H9 (cell line): ENCODE measurements at regions not wholly inside any gene's neighbourhood (a gene's known extent, or its start where the extent isn't known, plus 50 kb on each side); places are given as distances from the start of the nearest gene placed in this dataset.

Source experiments
- DNase-seq: peaks from one replicate; pipeline ENCODE4 v3.0.0-alpha.2; 2017
- H2AFZ ChIP-seq: one replicate; pipeline ENCODE4 v1.6.1; 2013; ENCODE audit warnings: mild to moderate bottlenecking, low read length, control low read depth, moderate library complexity
- H2AK5ac ChIP-seq: 2 replicates; pipeline ENCODE4 v1.6.1; 2013; ENCODE audit warnings: low read length, control low read depth, mixed read lengths; ENCODE audit not compliant: insufficient read length
- H2BK120ac ChIP-seq: one replicate; pipeline ENCODE4 v1.6.1; 2013; ENCODE audit warnings: low read depth, mild to moderate bottlenecking, low read length, control low read depth, inconsistent platforms; ENCODE audit not compliant: poor library complexity, severe bottlenecking
- H2BK12ac ChIP-seq: 2 replicates; pipeline ENCODE4 v1.6.1; 2013; ENCODE audit warnings: low read length, control low read depth, mixed read lengths, low read depth; ENCODE audit not compliant: insufficient read length
- H2BK15ac ChIP-seq: 2 replicates; pipeline ENCODE4 v1.6.1; 2013; ENCODE audit warnings: low read depth, low read length, control low read depth
- H2BK20ac ChIP-seq: one replicate; pipeline ENCODE4 v1.6.1; 2013; ENCODE audit warnings: low read depth, mild to moderate bottlenecking, low read length, control low read depth, inconsistent platforms; ENCODE audit not compliant: poor library complexity, severe bottlenecking
- H2BK5ac ChIP-seq: 2 replicates; pipeline ENCODE4 v1.6.1; 2013; ENCODE audit warnings: low read length, control low read depth, mixed read lengths; ENCODE audit not compliant: insufficient read length
- H3K14ac ChIP-seq: 2 replicates; pipeline ENCODE4 v1.6.1; 2013; ENCODE audit warnings: low read length, control low read depth; ENCODE audit not compliant: insufficient read depth
- H3K18ac ChIP-seq: 2 replicates; pipeline ENCODE4 v1.6.1; 2013; ENCODE audit warnings: low read depth, mild to moderate bottlenecking, mixed read lengths, low read length, control low read depth; ENCODE audit not compliant: insufficient read length
- H3K23ac ChIP-seq: 2 replicates; pipeline ENCODE4 v1.6.1; 2013; ENCODE audit warnings: low read length, control low read depth, mixed read lengths, low read depth; ENCODE audit not compliant: insufficient read length
- H3K23me2 ChIP-seq: 2 replicates; pipeline ENCODE4 v1.6.1; 2013; ENCODE audit warnings: low read depth, mild to moderate bottlenecking, mixed read lengths, low read length, control low read depth; ENCODE audit not compliant: insufficient read length, poor library complexity, severe bottlenecking
- H3K27ac ChIP-seq: 2 replicates; pipeline ENCODE4 v1.5.1; 2013; ENCODE audit warnings: low read length, control low read depth, mixed read lengths, low read depth; ENCODE audit not compliant: insufficient read length
- H3K27me3 ChIP-seq: 2 replicates; pipeline ENCODE4 v1.6.1; 2013; ENCODE audit warnings: low read length, control low read depth, inconsistent platforms; ENCODE audit not compliant: insufficient read depth
- H3K4ac ChIP-seq: 2 replicates; pipeline ENCODE4 v1.6.1; 2013; ENCODE audit warnings: low read depth, mild to moderate bottlenecking, control low read depth, inconsistent platforms, low read length, moderate library complexity
- H3K4me1 ChIP-seq: 2 replicates; pipeline ENCODE4 v1.6.1; 2013; ENCODE audit warnings: low read length, control low read depth, inconsistent platforms; ENCODE audit not compliant: insufficient read depth
- H3K4me2 ChIP-seq: 2 replicates; pipeline ENCODE4 v1.6.1; 2013; ENCODE audit warnings: low read length, control low read depth, mixed read lengths; ENCODE audit not compliant: insufficient read length, insufficient read depth
- H3K56ac ChIP-seq: 2 replicates; pipeline ENCODE4 v1.6.1; 2013; ENCODE audit warnings: low read depth, mild to moderate bottlenecking, mixed read lengths, low read length, control low read depth; ENCODE audit not compliant: insufficient read length
- H3K79me1 ChIP-seq: 2 replicates; pipeline ENCODE4 v1.6.1; 2013; ENCODE audit warnings: low read depth, mild to moderate bottlenecking, moderate library complexity, low read length, control low read depth, inconsistent platforms; ENCODE audit not compliant: insufficient read depth, poor library complexity, severe bottlenecking
- H3K79me2 ChIP-seq: 2 replicates; pipeline ENCODE4 v1.6.1; 2013; ENCODE audit warnings: low read length, control low read depth, inconsistent platforms; ENCODE audit not compliant: insufficient read depth
- H3K9ac ChIP-seq: 2 replicates; pipeline ENCODE4 v1.6.1; 2013; ENCODE audit warnings: low read length, control low read depth, mixed read lengths; ENCODE audit not compliant: insufficient read length; ENCODE audit errors: extremely low read depth
- H3K9me3 ChIP-seq: one replicate; pipeline ENCODE4 v1.6.1; 2013; ENCODE audit warnings: low read depth, low read length, inconsistent platforms; ENCODE audit not compliant: control insufficient read depth
- H3T11ph ChIP-seq: one replicate; pipeline ENCODE4 v1.6.1; 2013; ENCODE audit warnings: mild to moderate bottlenecking, low read length, control low read depth, inconsistent platforms
- H4K20me1 ChIP-seq: one replicate; pipeline ENCODE4 v1.6.1; 2013; ENCODE audit not compliant: control insufficient read depth, insufficient read length, insufficient read depth
- H4K5ac ChIP-seq: 2 replicates; pipeline ENCODE4 v1.6.1; 2013; ENCODE audit warnings: low read depth, mild to moderate bottlenecking, mixed read lengths, low read length, control low read depth; ENCODE audit not compliant: insufficient read length
- H4K8ac ChIP-seq: replicated peaks from 2 replicates; pipeline ENCODE4 v1.6.1; 2013; ENCODE audit warnings: low read length, control low read depth, mixed read lengths, low read depth; ENCODE audit not compliant: insufficient read length
- H4K91ac ChIP-seq: 2 replicates; pipeline ENCODE4 v1.6.1; 2013; ENCODE audit warnings: low read depth, mild to moderate bottlenecking, moderate library complexity, mixed read lengths, low read length, control low read depth; ENCODE audit not compliant: insufficient read length
- H3K27ac Mint-ChIP-seq, 3 experiments: 2 replicates in 2 of 3; 3 replicates in 1 of 3; pipeline ENCODE4 v1.8.0; 2020 to 2021; ENCODE audit warnings: mixed read lengths in 3 of 3, mild to moderate bottlenecking in 1 of 3, moderate library complexity in 1 of 3
- H3K27me3 Mint-ChIP-seq: 2 replicates; pipeline ENCODE4 v1.8.0; 2021; ENCODE audit warnings: low read depth, mild to moderate bottlenecking, moderate library complexity, mixed read lengths
- H3K36me3 Mint-ChIP-seq, 3 experiments: 2 replicates in 2 of 3; 3 replicates in 1 of 3; pipeline ENCODE4 v1.8.0; 2020 to 2021; ENCODE audit warnings: low read depth in 3 of 3, mixed read lengths in 3 of 3; ENCODE audit not compliant: insufficient read depth in 1 of 3
- H3K4me1 Mint-ChIP-seq, 2 experiments: 2 replicates each; pipeline ENCODE4 v1.8.0; 2020; ENCODE audit warnings: mixed read lengths in 2 of 2
- H3K4me3 Mint-ChIP-seq, 2 experiments: 2 replicates in 1 of 2; 3 replicates in 1 of 2; pipeline ENCODE4 v1.8.0; 2020 to 2021; ENCODE audit warnings: mild to moderate bottlenecking in 2 of 2, mixed read lengths in 2 of 2, moderate library complexity in 1 of 2
- H3K9me3 Mint-ChIP-seq, 2 experiments: 2 replicates in 1 of 2; 3 replicates in 1 of 2; pipeline ENCODE4 v1.8.0; 2020; ENCODE audit warnings: mild to moderate bottlenecking in 2 of 2, mixed read lengths in 2 of 2, moderate library complexity in 1 of 2
- WGBS: extraction: QIAGEN DNeasy Blood & Tissue Kit; methylation state at CpG from one replicate; pipeline ENCODE4 v1.1.7; 2013; ENCODE audit warnings: missing lambda C conversion rate, low lambda C conversion rate, mixed read lengths; ENCODE audit not compliant: insufficient read length; ENCODE audit errors: extremely low coverage; 5-methylcytosine and 5-hydroxymethylcytosine counted together
- TF ChIP-seq, protein P1 (sequence below): fragments of 200-600 bp; sonication (generic); conservative IDR thresholded peaks from 3 replicates; pipeline ENCODE4 v1.8.0; 2021; ENCODE audit warnings: antibody characterized with exemption, mild to moderate bottlenecking

DNA sequence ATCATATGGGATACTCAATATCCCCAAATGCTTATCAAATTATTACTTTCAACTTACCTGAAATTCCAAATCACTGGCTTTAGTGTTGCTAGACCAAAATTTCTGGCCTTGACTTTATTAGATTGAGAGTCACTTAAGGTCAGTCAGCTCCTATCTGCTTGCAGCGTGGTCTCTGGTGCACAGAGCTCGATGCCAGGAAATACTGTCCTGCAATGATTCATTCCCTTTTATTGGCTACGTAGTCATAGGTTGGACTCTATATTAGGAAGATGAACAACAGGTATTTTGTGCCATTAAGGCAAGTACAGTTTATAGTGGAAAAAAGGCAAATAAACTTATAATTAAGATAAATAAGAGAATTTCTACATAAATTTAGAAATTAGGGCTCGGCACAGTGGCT, 378.6 kb upstream of the MCTP2 start:
- Histone ChIP-seq H3K23me2 (no peaks in the 10 kb centered on the region), H3K79me1 (no peaks in the 10 kb centered on the region), H3K56ac (no peak overlapping the region), H3K79me2 (no peaks in the 10 kb centered on the region), H3K23ac (no peak overlapping the region), H3K4me1 (no peaks in the 10 kb centered on the region), H3K14ac (no peak overlapping the region), H3K27me3 (no peaks in the 10 kb centered on the region), H3T11ph (no peak overlapping the region), H4K5ac (no peak overlapping the region), H3K9ac (no peak overlapping the region), H2BK120ac (no peak overlapping the region), H3K18ac (no peak overlapping the region), H2BK5ac (no peak overlapping the region), H3K9me3 (no peaks in the 10 kb centered on the region), H3K27ac (no peak overlapping the region), H2BK12ac (no peak overlapping the region), H3K4me2 (no peak overlapping the region), H2AFZ (no peak overlapping the region), H2BK15ac (no peak overlapping the region), H4K91ac (no peak overlapping the region), H4K20me1 (no peaks in the 10 kb centered on the region), H3K4ac (no peak overlapping the region), H2AK5ac (no peak overlapping the region), H4K8ac (no peak overlapping the region), H2BK20ac (no peak overlapping the region)
- H3K27me3 Mint-ChIP-seq, result no peaks in the 10 kb centered on the region
- H3K4me1 Mint-ChIP-seq, result peaks cover 5 to 9% of the 10 kb centered on the region in 2 experiments; a peak in 3 of 4 replicates
- H3K4me3 Mint-ChIP-seq, result no peak overlapping the region
- TF ChIP-seq, protein P1, sequence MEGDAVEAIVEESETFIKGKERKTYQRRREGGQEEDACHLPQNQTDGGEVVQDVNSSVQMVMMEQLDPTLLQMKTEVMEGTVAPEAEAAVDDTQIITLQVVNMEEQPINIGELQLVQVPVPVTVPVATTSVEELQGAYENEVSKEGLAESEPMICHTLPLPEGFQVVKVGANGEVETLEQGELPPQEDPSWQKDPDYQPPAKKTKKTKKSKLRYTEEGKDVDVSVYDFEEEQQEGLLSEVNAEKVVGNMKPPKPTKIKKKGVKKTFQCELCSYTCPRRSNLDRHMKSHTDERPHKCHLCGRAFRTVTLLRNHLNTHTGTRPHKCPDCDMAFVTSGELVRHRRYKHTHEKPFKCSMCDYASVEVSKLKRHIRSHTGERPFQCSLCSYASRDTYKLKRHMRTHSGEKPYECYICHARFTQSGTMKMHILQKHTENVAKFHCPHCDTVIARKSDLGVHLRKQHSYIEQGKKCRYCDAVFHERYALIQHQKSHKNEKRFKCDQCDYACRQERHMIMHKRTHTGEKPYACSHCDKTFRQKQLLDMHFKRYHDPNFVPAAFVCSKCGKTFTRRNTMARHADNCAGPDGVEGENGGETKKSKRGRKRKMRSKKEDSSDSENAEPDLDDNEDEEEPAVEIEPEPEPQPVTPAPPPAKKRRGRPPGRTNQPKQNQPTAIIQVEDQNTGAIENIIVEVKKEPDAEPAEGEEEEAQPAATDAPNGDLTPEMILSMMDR, result no peak
- no peaks in the 10 kb centered on the region for H3K36me3 Mint-ChIP-seq
- no peak overlapping the region for H3K27ac Mint-ChIP-seq
- no CpG with 5 or more reads among the region's 4 CpGs for WGBS
- DNase-seq, result no peak
- no peaks in the 10 kb centered on the region for H3K9me3 Mint-ChIP-seq
